Lower leg skin (tissue), 4 donors: ENCODE measurements at regions not wholly inside any gene's neighbourhood (a gene's known extent, or its start where the extent isn't known, plus 50 kb on each side); places are given as distances from the start of the nearest gene placed in this dataset.
A peak's percentile ranks its signal among the peaks of the same experiment; 100 is the strongest.
"Not testable (repeated sequence)": the region's sequence is repeated elsewhere in the genome, so short reads cannot be mapped to it uniquely, and the experiment has no call there.

Source experiments
- DNase-seq, 2 donors: peaks; one replicate each; pipeline ENCODE4 v3.0.0-alpha.2; 2019; ENCODE audit warnings: low spot score in 2 of 2
- H3K4me3 ChIP-seq: fragments of 200-600 bp; sonication (generic); 2 replicates; pipeline ENCODE4 v1.5.1; 2017; ENCODE audit warnings: mild to moderate bottlenecking, low read depth; ENCODE audit not compliant: poor library complexity, severe bottlenecking
- POLR2A ChIP-seq, 2 donors: fragments of 450-650 bp; IDR thresholded peaks; one replicate each; pipeline ENCODE4 v1.6.1; 2016 to 2017; ENCODE audit warnings: antibody characterized with exemption in 2 of 2, mild to moderate bottlenecking in 1 of 2, moderate library complexity in 1 of 2
- WGBS, 2 donors: methylation state at CpG; one replicate each; pipeline ENCODE4 v1.1.5; 2018; 5-methylcytosine and 5-hydroxymethylcytosine counted together
- intact Hi-C: fragments of 100-400 bp; cut with DNase I; formaldehyde crosslinking; loops from one replicate; pipeline ENCODE4 v1.15.0; 2023; ENCODE audit warnings: low total_unique reads
- TF ChIP-seq, protein P1 (sequence below), 3 donors: fragments of 450-650 bp; IDR thresholded peaks; one replicate each; pipeline ENCODE4 v1.5.1; 2016; ENCODE audit warnings: antibody characterized with exemption in 3 of 3, mild to moderate bottlenecking in 3 of 3, moderate library complexity in 2 of 3

- no peak overlapping the region for H3K4me3 ChIP-seq
- no peak for TF ChIP-seq POLR2A (IDR thresholded peaks at IDR 0.05)
- TF ChIP-seq, protein P1, sequence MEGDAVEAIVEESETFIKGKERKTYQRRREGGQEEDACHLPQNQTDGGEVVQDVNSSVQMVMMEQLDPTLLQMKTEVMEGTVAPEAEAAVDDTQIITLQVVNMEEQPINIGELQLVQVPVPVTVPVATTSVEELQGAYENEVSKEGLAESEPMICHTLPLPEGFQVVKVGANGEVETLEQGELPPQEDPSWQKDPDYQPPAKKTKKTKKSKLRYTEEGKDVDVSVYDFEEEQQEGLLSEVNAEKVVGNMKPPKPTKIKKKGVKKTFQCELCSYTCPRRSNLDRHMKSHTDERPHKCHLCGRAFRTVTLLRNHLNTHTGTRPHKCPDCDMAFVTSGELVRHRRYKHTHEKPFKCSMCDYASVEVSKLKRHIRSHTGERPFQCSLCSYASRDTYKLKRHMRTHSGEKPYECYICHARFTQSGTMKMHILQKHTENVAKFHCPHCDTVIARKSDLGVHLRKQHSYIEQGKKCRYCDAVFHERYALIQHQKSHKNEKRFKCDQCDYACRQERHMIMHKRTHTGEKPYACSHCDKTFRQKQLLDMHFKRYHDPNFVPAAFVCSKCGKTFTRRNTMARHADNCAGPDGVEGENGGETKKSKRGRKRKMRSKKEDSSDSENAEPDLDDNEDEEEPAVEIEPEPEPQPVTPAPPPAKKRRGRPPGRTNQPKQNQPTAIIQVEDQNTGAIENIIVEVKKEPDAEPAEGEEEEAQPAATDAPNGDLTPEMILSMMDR (IDR thresholded peaks at IDR 0.05), result no peak
- DNase-seq, result peak in 1 of 2 donors; percentile 50
- intact Hi-C loops, result no loop called here
Measured at GRCh38 chr11:86737737-86738136, 62.6 kb upstream of the PRSS23 start.

GRCh38 chr11:86737230-86737629 is 63.1 kb upstream of the PRSS23 start:
- no peak for DNase-seq
- TF ChIP-seq, protein P1 (IDR thresholded peaks at IDR 0.05), result no peak
- TF ChIP-seq POLR2A (IDR thresholded peaks at IDR 0.05), result no peak
- intact Hi-C loops, result no loop called here
- H3K4me3 ChIP-seq, result no peak overlapping the region

DNA sequence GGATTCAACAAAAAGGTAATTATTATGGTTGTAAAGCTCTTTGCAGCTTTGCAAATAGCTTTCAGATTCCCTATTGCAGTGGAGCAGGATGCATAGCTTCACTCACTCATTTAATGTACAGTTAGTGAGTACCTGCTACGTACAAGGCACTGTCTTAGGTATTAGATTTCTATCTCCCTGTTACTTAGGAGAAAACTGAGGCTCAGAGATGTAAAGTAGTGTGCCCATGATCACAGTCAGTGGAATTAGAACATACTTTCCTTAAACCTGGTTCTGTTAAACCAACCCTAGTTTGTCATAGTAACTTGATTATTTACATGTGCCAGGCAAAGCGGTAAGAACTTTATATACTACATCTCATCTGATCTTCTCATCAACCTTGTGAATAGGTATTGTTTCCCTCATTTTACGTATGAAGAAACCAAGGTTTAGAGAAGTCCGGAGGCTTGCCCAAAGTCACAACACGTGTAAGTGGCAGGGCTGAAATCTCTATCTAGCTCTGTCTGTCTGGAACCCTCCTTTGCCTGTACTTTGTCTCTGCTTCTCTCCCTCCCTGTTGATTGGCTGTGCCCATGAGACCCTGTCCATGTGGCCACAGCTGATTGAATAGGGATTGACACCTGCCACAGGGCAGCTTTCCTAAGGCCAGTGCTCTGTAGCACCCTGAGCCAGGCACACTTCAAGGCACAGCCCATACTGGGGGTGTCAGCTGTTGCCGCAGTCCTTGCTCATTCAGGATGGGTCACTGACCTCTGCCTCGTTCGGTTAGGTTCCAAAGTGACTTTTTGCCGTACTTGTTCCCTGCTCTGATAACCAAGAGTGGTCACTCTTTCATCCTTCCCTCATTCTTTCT is 63.8 kb upstream of the PRSS23 start:
- TF ChIP-seq, protein P1 (IDR thresholded peaks at IDR 0.05), result no peak
- no peak for TF ChIP-seq POLR2A (IDR thresholded peaks at IDR 0.05)
- intact Hi-C loops, result no loop called here
- DNase-seq, result no peak
- no peak overlapping the region for H3K4me3 ChIP-seq
- WGBS, 2 donors, result 94 to 95% methylated on average over 9 of the region's 9 CpGs

- H3K4me3 ChIP-seq, result no peak overlapping the region
- intact Hi-C loops, result no loop called here
- 90 to 91% methylated on average over 3 of the region's 3 CpGs for WGBS, 2 donors
- no peak for TF ChIP-seq POLR2A (IDR thresholded peaks at IDR 0.05)
- TF ChIP-seq, protein P1 (IDR thresholded peaks at IDR 0.05), result no peak
- no peak for DNase-seq
Measured at GRCh38 chr11:86735451-86736290, 63.3 kb upstream of the ME3 start.

GRCh38 chr11:86732739-86733138 is 60.3 kb upstream of the ME3 start:
- H3K4me3 ChIP-seq, DNase-seq, intact Hi-C loops: not testable (repeated sequence)
- 80% methylated on average over 1 of the region's 1 CpG; no CpG with 5 or more reads in 1 of the 2 donors for WGBS, 2 donors

DNA sequence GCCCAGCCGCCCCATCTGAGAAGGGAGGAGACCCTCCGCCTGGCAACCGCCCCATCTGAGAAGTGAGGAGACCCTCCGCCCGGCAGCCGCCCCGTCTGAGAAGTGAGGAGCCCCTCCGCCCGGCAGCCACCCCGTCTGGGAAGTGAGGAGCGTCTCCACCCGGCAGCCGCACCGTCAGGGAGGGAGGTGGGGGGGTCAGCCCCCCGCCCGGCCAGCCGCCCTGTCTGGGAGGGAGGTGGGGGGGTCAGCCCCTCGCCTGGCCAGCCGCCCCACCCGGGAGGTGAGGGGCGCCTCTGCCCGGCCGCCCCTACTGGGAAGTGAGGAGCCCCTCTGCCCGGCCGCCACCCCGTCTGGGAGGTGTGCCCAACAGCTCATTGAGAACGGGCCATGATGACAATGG is 59.9 kb upstream of the ME3 start:
- H3K4me3 ChIP-seq, intact Hi-C loops, DNase-seq: not testable (repeated sequence)
- WGBS, 2 donors, result 97 to 99% methylated on average over 7 to 9 of the region's 27 CpGs

DNA sequence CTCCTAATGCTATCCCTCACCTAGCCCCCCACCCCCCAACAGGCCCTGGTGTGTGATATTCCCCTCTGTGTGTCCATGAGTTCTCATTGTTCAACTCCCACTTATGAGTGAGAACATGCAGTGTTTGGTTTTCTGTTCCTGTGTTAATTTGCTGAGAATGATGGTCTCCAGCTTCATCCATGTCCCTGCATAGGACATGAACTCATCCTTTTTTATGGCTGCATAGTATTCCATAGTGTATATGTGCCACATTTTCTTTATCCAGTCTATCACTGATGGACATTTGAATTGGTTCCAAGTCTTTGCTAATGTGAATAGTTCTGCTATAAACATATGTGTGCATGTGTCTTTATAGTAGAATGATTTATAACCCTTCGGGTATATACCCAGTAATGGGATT is 57.2 kb upstream of the ME3 start:
- 97 to 100% methylated on average over 1 of the region's 1 CpG for WGBS, 2 donors
- H3K4me3 ChIP-seq, intact Hi-C loops, DNase-seq: not testable (repeated sequence)
